CD4-positive, alpha-beta T cell treated with Interleukin-1 beta for 1 hour (primary cell): ENCODE measurements at regions not wholly inside any gene's neighbourhood (a gene's known extent, or its start where the extent isn't known, plus 50 kb on each side); places are given as distances from the start of the nearest gene placed in this dataset.
A peak's percentile ranks its signal among the peaks of the same experiment; 100 is the strongest.
"Not testable (repeated sequence)": the region's sequence is repeated elsewhere in the genome, so short reads cannot be mapped to it uniquely, and the experiment has no call there.

ENCODE experiments used
- DNase-seq, 2 donors: peaks; one replicate each; pipeline ENCODE4 v3.0.0-alpha.2; 2020 to 2022

GRCh38 chr4:81754169-81754568 lies 282.5 kb upstream of the RASGEF1B start:
- DNase-seq: no peak

GRCh38 chr4:81751531-81752289 lies 280.0 kb upstream of the RASGEF1B start:
- no peak for DNase-seq

GRCh38 chr4:81747242-81747930 lies 275.7 kb upstream of the RASGEF1B start:
- peak in 1 of 2 donors; percentile 22 for DNase-seq

- DNase-seq: no peak
Measured at GRCh38 chr4:81746773-81747172, 275.1 kb upstream of the RASGEF1B start.

- DNase-seq: no peak
Measured at GRCh38 chr4:81746071-81746470, 274.4 kb upstream of the RASGEF1B start.

- DNase-seq: no peak
Measured at GRCh38 chr4:81745050-81745449, 273.3 kb upstream of the RASGEF1B start.

- DNase-seq: no peak
Measured at GRCh38 chr4:81743731-81744435, 272.2 kb upstream of the RASGEF1B start.

- DNase-seq: no peak
Measured at GRCh38 chr4:81740487-81740886, 268.8 kb upstream of the RASGEF1B start.

GRCh38 chr4:81738891-81739290 lies 267.2 kb upstream of the RASGEF1B start:
- no peak for DNase-seq

- no peak for DNase-seq
Measured at GRCh38 chr4:81737865-81738559, 266.3 kb upstream of the RASGEF1B start.

- DNase-seq: no peak
Measured at GRCh38 chr4:81736324-81736723, 264.6 kb upstream of the RASGEF1B start.

GRCh38 chr4:81732980-81733379 lies 261.3 kb upstream of the RASGEF1B start:
- no peak for DNase-seq

- peak; percentile 15 to 43 for DNase-seq
Measured at GRCh38 chr4:81724925-81725329, 253.2 kb upstream of the RASGEF1B start.

GRCh38 chr4:81723927-81724587 lies 252.3 kb upstream of the RASGEF1B start:
- peak in 1 of 2 donors; percentile 18 for DNase-seq

- no peak for DNase-seq
Measured at GRCh38 chr4:81723019-81723884, 251.5 kb upstream of the RASGEF1B start.

- DNase-seq: no peak
Measured at GRCh38 chr4:81722290-81722851, 250.7 kb upstream of the RASGEF1B start.

GRCh38 chr4:81715757-81716156 lies 244.1 kb upstream of the RASGEF1B start:
- DNase-seq: no peak

- DNase-seq: not testable (repeated sequence)
Measured at GRCh38 chr4:81715357-81715756, 243.7 kb upstream of the RASGEF1B start.

GRCh38 chr4:81714291-81714690 lies 242.6 kb upstream of the RASGEF1B start:
- no peak for DNase-seq

GRCh38 chr4:81712714-81713113 lies 241.0 kb upstream of the RASGEF1B start:
- DNase-seq: no peak

- DNase-seq: no peak
Measured at GRCh38 chr4:81704461-81704860, 232.8 kb upstream of the RASGEF1B start.
